ENCODE measurements at regions not wholly inside any gene's neighbourhood (a gene's known extent, or its start where the extent isn't known, plus 50 kb on each side); places are given as distances from the start of the nearest gene placed in this dataset.

DNA sequence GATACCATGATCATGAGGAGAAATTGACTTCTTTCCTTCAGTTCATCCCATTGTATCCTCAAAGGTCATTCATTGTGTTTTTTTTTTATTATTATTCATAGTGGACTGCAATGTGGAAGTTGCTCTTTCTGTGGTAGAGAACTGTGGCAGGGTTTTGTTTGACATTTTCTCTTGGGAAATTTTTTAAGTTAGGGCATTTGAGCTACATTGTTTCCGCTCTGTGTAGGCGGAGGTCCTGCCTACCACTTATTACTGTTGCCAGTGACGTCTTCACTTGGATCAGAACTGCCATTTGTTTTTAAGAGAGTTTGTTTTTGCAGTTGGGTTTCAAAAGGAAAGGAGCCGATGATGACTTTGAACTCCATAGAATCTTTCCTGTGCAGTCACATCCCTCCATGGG lies 287.4 kb upstream of the FMN2 start:
- no peak for DNase-seq

DNA sequence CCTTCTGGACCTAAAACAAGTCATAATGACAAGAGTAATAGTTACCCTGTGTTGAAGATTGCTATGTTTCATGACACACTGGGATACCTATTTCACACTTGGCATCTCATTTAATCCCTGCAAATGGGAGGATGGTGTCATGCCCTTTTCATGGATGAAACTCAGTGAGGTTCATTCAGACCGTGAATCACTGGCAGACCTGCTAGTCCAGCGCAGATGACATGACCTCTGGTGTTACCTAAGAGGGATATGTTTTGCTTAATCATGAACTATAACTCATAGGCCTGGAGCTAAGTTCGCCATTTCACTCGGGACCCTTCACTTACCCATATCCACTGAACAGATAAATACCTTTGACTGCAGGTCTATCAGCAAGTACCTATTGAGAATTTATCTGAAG lies 286.6 kb upstream of the FMN2 start:
- no peak for DNase-seq

DNA sequence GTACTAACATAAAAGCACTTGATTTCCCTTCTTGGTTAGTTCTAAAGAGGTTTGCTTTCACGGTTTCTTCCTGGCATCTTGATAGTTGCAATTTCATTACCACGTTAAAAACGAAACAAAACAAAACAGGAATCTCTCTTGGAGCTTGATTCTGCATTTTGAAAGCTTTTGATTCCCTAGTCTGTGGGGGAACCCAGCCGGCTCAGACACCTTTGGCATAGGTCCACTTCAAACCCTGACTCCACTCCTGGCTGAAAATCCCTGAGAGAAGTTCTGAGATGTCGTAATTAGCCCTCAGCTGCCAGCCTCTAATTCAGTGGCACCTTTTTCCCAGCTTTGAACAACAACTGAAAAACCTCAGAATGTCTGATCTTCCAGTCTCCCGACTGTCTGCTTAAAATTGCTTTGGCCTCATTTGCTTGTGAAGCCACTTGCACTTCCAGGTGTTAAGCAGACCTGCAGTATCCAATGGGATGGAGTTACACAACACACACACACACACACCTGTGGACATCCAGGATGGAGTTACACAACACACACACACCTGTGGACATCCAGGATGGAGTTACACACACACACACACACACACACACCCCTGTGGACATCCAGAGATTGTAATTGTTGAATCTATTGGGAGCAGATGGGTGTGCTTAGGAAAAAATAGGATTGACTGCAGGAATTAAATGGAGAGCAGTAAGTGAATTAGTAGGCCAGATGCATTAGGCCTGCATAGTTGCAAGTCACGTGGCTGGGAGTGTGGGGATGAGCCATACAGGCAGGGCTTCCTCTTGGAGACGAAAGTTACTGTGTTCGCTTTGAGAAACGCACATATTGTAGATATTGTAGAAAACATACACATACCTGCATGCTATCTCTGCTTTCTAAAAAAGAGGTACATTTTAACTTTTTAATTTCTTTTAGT lies 285.6 kb upstream of the FMN2 start:
- DNase-seq: no peak

DNA sequence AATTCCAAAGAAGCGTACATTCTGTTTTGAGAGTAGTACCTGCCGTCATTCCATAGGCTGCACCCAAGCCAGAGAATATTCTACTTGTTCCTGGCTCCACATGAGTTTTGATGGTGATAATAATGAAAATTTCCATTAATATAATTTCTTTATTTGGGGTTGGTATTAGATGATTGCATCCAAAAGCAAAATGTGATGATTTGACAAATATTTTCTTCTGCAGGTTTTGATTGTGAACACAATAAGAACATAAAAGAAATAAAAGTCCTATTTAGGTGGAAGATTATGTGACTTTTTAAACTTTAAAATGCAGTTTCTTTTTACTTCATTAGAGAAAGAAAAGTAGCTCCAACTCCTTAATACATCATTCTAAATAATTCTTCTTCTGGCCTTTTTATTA lies 284.8 kb upstream of the FMN2 start:
- no peak for DNase-seq

DNA sequence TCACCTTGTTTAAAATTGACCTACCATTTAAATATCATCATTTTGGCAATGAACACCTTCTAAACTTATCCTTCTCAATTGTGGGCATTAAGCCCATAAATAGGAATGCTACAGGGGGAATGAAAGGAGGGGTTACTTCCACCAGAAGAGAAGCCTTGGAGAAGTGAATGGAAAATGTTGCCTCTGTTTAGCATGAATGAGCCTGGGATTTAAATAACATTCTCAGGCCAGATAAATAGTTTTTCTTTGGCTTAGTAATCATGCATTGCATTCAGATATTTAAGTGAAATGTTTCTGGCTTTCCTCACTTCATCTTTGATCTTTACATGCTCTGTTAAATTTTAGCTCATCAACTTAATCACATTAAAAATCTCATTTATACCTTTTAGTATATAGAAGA lies 284.3 kb upstream of the FMN2 start:
- no peak for DNase-seq

DNA sequence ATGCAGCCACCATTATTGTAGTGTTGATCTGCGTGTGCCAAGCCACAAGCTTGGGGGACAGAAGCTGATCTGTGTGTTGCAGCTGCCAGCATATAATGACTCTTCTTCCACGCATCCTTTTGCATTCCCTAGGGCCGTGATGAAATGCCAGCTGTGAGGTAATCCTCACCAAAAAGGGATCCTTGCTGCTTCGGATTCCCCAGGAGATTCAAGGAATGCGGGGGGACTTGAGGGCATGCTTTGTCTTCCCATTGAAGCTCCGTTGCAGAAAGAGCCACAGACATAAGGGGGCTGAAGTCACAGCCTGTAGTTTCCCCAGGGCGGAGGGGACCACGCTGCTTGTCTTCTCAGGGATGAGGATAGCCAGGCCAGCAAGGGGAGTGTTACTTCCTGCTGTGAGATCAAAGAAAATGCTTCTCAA lies 281.6 kb upstream of the FMN2 start:
- no peak for DNase-seq

DNA sequence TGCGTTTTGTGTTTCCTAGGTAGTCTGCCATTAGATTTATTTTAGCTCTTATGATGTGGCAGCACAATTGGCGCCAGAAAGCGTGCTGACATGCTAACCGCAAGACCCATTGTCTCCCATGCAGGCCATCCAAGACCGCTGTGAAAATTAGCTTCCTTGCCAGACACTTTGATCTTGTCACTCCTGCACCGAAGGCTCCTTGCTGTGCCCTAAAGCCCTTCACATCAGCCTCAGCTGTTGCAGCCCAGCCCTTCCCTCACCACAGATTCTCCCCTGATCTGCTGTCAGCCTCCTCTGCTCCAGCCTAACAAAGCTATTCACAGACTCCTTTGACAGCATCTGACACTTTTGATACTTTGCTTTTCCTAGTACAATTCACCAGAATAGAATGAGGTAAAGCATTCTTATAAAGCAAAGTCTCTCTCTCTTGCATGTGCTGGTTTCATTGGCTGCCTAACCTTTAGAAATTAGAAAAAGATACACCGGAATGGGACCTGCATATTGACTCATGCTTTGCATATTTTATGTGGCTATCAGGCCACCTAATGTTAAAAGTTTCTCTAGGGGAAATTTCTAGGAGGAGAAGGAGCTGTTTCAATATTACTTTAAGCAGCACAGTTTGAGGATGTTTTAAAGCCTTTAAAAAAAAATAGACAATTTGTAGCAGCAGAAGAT lies 280.3 kb upstream of the FMN2 start:
- peak; percentile 3 for DNase-seq

DNA sequence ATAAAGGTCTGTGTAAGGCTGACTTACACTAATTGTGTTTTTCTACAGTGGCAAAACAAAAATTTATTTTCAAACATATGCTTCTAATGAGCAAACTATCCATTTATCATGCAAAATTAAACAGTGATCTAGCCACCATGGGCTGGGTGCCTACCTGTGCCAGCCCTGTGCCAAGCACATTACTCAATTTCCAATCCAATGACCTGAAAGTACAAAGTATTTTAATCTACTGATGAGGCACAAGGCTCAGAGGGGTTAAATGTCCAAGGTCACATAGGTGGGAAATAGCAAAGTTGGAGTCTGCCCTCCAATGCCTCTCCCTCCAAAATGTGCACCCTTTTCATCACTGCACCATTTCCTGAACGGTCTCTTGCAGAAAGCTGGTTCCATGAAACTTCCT lies 279.1 kb upstream of the FMN2 start:
- DNase-seq: no peak

DNA sequence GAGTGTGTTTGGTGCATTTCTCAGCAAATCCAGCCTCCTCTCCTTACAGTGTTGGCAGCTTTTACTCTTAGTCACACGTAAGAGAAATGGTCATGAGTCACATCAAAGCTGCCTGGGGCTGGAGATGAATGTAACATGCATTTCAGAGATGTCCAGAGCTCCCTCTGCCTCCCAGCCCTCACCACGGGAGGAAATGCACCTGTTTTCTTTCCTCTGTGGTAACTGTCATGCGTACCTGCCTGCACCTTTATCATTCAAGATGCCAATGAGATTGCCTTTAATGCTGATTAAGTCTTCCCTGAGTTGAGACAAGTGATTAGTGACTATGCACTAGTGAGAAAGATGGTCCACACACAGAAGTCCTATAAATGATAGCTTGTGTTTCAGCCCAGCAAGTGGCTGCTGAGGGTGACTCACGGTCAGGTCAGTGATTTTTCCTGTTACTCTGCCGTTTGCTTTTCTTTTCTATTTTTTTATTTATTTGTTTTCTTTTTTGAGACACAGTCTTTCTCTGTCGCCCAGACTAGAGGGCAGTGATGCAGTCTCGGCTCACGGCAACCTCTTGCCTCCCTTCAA lies 277.3 kb upstream of the FMN2 start:
- peak; percentile 2 for DNase-seq

DNA sequence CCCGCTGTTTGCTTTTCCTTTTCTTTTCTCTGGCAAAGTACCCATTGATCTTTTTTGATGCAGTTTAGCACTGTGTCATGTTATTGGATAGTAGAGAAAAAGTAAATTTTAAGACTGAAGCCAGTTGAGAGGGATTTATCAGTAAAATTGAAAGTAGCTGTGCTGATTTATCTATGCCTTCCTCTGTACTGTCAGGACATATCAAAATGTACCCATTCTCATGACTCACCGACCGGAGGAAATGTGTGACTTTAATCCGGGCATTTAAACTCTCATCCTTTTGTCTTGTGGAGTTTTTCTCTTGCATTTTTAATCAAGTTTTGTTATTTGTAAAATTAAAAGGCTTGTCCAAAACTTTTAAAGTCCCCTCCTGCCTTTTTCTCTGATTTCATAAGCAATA lies 276.6 kb upstream of the FMN2 start:
- DNase-seq: no peak

DNA sequence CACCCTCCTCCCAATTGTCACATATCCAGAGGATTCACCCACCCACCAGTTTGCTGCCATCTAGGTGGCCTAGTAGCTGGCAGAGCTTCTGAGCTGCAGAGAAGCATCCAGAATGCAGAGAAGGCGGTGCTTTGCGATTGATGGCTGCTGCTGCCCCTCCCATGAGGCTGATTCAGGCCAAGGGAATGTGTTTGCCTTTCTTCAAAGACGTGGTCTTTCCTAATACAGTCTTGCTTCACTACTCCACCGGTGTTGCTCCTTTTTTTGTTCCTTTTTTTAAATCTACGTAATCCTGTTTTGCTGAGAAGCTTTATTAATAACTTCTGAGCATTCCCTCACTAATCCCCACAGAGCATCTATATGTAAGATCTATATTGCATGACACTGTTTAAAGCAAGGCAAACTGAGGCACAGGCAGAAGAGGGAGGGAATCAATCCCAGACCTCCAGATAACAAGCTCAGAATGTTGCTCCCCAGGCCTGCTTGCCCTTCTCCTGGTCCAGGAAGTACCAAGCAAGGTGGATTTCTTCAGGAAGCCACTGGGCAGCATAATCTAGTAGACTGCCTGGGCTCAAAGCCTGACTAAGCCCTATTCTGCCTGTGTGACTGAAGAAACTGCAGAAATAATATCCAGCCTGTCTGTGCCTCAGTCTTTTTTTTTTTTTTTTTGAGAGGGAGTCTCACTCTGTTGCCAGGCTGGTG lies 275.5 kb upstream of the FMN2 start:
- DNase-seq: no peak

DNA sequence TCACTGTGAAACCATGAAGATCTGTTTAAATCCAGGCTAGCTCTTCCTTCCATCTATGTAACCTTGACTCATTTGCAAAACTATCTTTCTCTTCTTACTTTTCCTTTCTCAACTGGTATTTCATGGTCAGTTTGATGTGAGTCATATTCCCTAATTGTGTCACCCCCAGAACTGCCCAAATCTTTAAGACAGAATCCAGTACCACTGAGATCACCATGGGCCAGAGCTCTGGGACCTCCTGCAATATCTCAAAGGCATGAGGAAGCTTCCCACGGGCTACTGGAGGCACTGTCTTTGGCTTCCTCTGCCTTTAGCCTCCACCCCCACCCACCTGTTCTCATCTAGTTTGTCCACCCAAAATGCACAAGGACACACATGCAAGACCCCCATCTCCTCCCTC lies 274.4 kb upstream of the FMN2 start:
- DNase-seq: no peak

DNA sequence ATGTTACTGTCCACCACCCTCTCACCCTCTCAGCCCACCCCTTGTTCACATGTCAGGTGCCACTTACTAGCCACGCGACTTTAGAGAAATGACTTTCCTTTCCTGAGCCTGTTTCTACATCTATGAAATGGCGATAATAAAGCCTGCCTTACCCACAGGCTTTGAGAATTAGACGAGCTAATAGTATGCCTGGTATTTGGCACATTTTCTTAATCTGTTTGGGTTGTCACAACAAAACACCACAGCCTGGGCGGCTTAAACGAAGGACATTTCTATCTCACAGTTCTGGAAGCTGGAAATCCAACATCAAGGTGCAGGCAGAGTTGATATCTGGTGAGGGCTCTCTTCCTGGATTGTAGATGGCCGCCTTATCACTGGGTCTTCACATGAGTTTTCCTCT lies 273.9 kb upstream of the FMN2 start:
- DNase-seq: no peak

DNA sequence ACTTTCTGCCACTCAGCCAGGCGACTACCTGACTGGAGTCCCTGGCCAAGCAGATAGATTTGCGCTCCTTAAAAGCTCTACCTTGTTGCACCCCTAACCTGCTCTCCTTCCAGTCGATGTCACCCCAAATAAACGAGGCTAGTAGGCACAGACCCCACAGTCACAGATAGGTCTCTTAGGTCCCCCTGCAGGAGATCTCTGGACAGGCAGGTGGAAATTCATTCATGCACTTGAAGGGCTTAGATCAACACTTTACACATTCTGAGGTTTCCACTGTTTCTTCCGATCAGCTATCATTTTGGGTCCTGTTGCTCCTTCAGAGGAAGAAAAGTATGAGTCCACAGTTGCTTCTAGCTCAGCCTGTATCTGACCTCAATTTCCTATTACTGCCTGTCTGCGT lies 272.6 kb upstream of the FMN2 start:
- no peak for DNase-seq

DNA sequence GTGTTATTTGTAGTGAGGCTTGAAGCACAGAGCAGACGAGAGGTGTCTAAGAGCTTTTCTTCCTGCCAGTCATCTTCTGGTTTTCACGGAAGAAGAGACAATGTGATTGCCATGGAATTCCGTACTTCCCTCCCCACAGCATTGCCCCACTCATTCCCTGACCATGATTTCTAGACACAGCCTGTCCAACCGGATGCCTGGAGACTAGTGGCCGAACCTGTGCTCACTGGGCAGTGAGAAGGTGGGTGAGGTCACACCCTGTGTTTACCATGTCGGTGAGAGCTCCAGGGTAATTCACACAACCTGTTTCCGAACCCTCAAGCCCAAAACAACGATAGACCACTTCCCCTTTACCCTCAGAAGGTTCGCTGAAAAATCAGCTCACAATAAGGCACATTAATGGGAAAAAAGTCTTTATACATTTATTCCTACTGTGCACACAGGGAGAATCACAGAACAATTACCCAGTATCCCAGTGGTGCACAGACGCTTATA lies 271.9 kb upstream of the FMN2 start:
- no peak for DNase-seq

DNA sequence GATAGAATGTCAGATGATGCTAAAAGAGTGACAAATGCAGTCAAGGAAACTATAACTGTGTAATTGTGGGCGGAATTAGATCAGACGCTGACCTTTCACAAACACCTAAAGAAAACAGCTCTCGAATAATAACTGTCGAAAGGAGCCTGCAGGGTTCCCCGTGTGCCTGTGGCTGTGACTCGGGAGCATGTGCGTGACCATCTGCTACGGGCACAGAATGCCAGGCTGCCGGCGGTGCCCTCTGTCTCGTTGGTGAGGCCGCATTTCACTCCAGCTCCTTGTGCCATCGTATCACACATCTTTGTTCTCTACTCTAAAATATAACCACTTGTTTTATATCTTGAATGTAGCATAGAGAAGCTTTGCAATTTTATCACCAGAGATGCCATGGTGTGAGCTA lies 267.8 kb upstream of the FMN2 start:
- no peak for DNase-seq

DNA sequence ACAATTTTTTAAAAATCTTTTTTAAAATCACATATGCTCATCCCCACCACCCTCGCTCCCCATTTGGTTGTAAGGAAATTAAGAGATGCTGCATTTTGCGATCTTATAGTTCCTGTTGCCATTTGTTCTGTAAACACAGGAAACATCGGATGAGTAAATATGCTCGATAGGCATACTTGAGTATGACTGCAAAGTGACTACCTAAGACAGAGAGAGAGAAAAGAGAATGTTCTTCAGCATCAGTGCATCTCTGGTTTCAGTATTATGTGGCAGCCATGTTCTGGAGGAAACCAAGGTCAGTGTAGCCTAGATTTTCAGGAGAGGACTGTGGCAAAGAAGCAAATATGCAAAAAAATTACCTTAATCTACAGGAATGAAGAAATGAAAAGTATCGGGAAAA lies 265.5 kb upstream of the FMN2 start:
- DNase-seq: no peak

DNA sequence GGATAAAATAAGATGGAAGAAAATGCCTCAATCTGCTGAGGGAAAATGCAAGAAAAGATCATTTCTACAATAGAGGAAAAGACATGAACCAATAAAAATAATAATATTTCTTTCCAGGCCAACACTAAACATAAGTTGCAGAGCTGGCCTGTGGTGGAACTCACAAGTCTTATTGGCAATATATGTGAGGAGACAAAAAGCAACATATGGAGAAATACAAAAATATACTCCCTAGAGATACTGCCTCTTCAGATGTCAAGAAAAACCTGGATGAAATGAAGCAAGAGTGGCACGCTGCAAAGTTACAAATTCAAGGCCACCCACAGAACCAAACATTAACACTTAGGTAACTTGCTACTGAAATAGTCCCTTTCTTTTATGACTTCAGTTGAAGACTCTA lies 264.9 kb upstream of the FMN2 start:
- no peak for DNase-seq

DNA sequence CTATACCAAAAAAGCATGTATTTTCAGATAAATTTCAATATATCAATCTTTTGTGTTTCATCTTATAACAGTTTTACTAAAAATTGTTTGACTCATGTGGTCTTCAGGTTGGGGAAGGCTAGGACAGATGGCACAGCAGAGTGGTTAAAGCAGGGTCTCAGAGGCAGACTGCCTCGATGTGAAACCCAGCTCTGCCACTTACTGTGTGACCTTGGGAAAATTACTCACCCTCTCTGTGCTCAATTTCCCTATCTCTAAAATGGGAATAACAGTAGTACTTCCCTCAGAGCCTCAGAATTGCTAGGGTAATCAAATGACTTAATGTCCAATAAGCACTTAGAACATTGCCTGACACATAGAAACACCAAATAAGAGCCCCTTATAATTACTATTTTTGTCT lies 262.1 kb upstream of the FMN2 start:
- DNase-seq: no peak

DNA sequence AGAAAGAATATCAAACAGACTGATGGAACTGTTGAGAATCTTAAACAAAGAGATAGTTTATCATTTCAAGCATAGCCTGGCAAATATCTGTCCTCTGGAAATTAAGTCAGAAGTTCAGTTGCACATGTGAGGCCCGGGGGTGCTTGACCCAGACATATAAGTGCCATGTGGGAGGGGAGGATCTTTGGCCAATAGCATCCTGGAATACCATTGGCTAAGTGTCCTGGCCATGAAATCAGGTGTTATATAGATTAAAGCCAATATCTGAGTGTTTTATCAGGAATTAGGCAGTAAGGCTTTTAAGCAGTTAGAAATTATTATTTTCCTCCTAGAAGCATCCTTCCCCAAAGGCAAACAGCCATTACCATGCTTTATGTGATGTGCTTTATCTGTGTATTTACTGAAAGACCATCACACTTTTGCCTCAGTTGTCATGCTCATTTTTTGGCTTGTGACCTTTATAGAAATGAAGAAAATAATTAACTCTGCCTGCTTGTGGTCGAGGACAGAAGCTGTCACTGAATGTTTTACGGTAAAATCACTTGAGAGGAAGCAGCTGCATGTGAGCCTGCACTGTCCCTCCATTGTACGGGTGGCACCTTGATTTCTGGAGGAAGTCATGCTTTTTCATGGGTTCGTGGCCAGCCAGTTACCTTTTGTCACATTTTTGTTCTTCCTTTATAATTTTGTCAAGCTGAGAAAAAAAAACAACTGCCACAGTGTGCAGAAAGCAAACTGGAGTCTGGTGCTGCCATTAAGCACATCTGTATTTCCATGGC lies 259.9 kb upstream of the FMN2 start:
- no peak for DNase-seq

DNA sequence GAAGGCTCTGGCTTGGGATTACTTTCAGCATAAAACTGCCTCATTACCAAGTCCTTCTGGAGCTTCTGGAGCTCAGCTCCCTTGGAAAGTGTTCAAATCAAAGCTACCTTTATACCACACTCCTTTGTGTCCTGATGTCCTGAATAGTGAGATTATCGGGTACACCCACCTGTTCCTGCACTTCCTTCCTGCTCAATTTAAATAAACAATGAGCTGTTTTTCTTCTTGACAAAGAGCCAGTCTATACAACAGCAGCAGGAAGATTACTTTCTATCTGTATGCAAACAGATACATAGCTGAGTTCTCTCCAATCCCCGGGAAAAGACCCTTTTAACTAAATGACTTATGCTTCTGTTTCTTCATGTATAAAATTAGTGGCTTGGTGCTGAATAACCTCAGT lies 258.0 kb upstream of the FMN2 start:
- DNase-seq: no peak

DNA sequence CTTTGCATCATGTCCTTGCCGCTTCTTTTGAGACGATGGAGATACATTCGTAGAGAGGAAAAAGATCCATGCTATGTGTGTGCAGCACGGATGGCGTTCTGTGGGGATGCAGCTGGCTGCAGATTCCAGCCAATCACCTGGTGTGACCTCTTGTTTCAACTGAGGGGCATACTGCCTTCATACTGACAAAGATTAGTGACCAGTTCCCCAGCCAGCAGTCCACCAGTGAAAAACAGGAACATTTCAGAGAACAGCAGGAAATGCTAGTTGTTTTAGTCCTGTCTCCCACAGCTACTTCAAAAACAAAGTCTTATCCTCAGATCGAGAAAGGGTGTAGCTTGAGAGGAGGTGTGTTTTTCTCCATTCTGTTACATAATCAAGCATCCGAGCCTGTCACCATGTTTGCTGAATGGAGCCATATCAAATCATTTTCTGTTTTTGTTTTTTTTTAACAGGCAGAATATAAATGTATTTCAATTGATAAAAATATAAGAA lies 255.7 kb upstream of the FMN2 start:
- DNase-seq: no peak
